WERI-Rb-1 (cell line): ENCODE measurements at regions not wholly inside any gene's neighbourhood (a gene's known extent, or its start where the extent isn't known, plus 50 kb on each side); places are given as distances from the start of the nearest gene placed in this dataset.

ENCODE experiments used
- DNase-seq: peaks from one replicate; pipeline ENCODE4 v3.0.0-alpha.2; 2020
- H3K27ac ChIP-seq: fragments of 250-450 bp; sonication (Bioruptor Pico); 2 replicates; pipeline ENCODE4 v1.5.1; 2020; ENCODE audit warnings: mild to moderate bottlenecking, moderate library complexity
- H3K27me3 ChIP-seq: fragments of 250-450 bp; sonication (Bioruptor Pico); 2 replicates; pipeline ENCODE4 v1.5.1; 2021; ENCODE audit warnings: mild to moderate bottlenecking, low read depth, moderate library complexity; ENCODE audit not compliant: insufficient read depth, severe bottlenecking
- H3K36me3 ChIP-seq: fragments of 250-450 bp; sonication (Bioruptor Pico); 2 replicates; pipeline ENCODE4 v1.5.1; 2020; ENCODE audit warnings: mild to moderate bottlenecking, moderate library complexity
- H3K4me3 ChIP-seq: 2 replicates; pipeline ENCODE4 v1.5.1; 2011; ENCODE audit warnings: low read depth, mild to moderate bottlenecking, control low read depth, low read length
- H3K9me3 ChIP-seq: fragments of 250-450 bp; sonication (Bioruptor Pico); 2 replicates; pipeline ENCODE4 v1.5.1; 2021; ENCODE audit warnings: mild to moderate bottlenecking, moderate library complexity; ENCODE audit not compliant: severe bottlenecking
- CTCF ChIP-seq: IDR thresholded peaks from 2 replicates; pipeline ENCODE4 v1.5.1; 2011; ENCODE audit warnings: low read depth, mild to moderate bottlenecking, control low read depth, inconsistent platforms, low read length

GRCh38 chr5:3925022-3925421 is 329.4 kb downstream of the IRX1 start:
- Histone ChIP-seq H3K27ac (no peak overlapping the region), H3K27me3 (no peaks in the 10 kb centered on the region), H3K36me3 (no peaks in the 10 kb centered on the region), H3K9me3 (no peaks in the 10 kb centered on the region), H3K4me3 (no peak overlapping the region)
- TF ChIP-seq CTCF: no peak
- no peak for DNase-seq

- DNase-seq: no peak
- no peaks in the 10 kb centered on the region for H3K36me3 ChIP-seq
- no peaks in the 10 kb centered on the region for H3K27me3 ChIP-seq
- H3K27ac ChIP-seq: no peak overlapping the region
- no peak overlapping the region for H3K4me3 ChIP-seq
- no peak for TF ChIP-seq CTCF
- no peaks in the 10 kb centered on the region for H3K9me3 ChIP-seq
Measured at GRCh38 chr5:3925935-3926334, 330.3 kb downstream of the IRX1 start.

- Histone ChIP-seq H3K27ac (no peak overlapping the region), H3K9me3 (no peaks in the 10 kb centered on the region), H3K4me3 (no peak overlapping the region), H3K27me3 (no peaks in the 10 kb centered on the region), H3K36me3 (no peaks in the 10 kb centered on the region)
- TF ChIP-seq CTCF: no peak
- DNase-seq: no peak
Measured at GRCh38 chr5:3929799-3930198, 334.2 kb downstream of the IRX1 start.

- no peak overlapping the region for H3K4me3 ChIP-seq
- H3K27me3 ChIP-seq: no peaks in the 10 kb centered on the region
- no peaks in the 10 kb centered on the region for H3K36me3 ChIP-seq
- no peak overlapping the region for H3K27ac ChIP-seq
- no peak for DNase-seq
- TF ChIP-seq CTCF: no peak
- H3K9me3 ChIP-seq: no peaks in the 10 kb centered on the region
Measured at GRCh38 chr5:3931976-3932375, 336.3 kb downstream of the IRX1 start.

GRCh38 chr5:3933536-3933935 is 337.9 kb downstream of the IRX1 start:
- no peaks in the 10 kb centered on the region for H3K36me3 ChIP-seq
- no peak overlapping the region for H3K4me3 ChIP-seq
- DNase-seq: no peak
- TF ChIP-seq CTCF: no peak
- no peaks in the 10 kb centered on the region for H3K9me3 ChIP-seq
- H3K27me3 ChIP-seq: no peaks in the 10 kb centered on the region
- no peak overlapping the region for H3K27ac ChIP-seq

GRCh38 chr5:3933966-3934365 is 338.3 kb downstream of the IRX1 start:
- Histone ChIP-seq H3K4me3 (no peak overlapping the region), H3K9me3 (no peaks in the 10 kb centered on the region), H3K36me3 (no peaks in the 10 kb centered on the region), H3K27ac (no peak overlapping the region), H3K27me3 (no peaks in the 10 kb centered on the region)
- DNase-seq: no peak
- no peak for TF ChIP-seq CTCF
